A204.1 (cell line): ENCODE measurements at regions not wholly inside any gene's neighbourhood (a gene's known extent, or its start where the extent isn't known, plus 50 kb on each side); places are given as distances from the start of the nearest gene placed in this dataset.
"Not testable (repeated sequence)": the region's sequence is repeated elsewhere in the genome, so short reads cannot be mapped to it uniquely, and the experiment has no call there.

Source experiments
- FAIRE-seq: peaks from 2 replicates; lab custom pipeline; 2012; peaks lifted over from hg19 to GRCh38; lab: Jason Lieb, UNC

GRCh38 chr3:82002986-82003642, 241.7 kb upstream of the GBE1 start:
- no peak for FAIRE-seq

- FAIRE-seq: no peak
Measured at GRCh38 chr3:82002491-82002890, 241.0 kb upstream of the GBE1 start.

DNA sequence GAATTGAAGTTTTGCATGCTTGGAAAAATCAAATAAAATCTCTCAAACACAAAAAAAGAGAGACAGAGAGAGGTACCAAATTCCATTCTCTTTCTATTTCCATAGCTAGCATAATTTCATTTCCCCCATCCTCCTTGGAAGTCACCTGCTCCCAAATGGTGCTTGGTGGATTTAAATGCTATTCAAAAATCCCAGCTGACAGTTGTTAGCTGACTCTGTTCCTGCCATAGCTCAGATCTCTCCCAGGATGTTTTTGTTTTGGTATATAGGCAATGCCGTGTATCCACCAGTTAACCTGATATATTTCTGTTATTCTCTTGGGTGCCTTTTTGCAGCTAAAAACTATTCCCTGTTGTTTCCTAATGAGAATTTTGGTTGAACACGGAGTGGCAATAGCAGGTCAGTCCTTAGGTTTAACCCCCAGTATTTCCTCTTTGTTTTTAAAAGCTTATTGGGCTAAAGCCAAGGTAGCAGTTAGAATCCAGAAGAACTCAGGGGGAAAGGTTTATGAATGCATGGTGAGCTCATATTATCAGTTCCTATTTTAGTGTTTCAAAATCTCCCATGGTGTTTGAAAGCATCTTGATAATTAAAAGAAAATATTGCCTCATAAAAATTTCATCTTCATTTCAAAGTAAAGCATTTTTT, 240.0 kb upstream of the GBE1 start:
- no peak for FAIRE-seq

- FAIRE-seq: no peak
Measured at GRCh38 chr3:82000773-82001172, 239.3 kb upstream of the GBE1 start.

- no peak for FAIRE-seq
Measured at GRCh38 chr3:82000350-82000749, 238.9 kb upstream of the GBE1 start.

GRCh38 chr3:81998907-81999306, 237.5 kb upstream of the GBE1 start:
- no peak for FAIRE-seq

DNA sequence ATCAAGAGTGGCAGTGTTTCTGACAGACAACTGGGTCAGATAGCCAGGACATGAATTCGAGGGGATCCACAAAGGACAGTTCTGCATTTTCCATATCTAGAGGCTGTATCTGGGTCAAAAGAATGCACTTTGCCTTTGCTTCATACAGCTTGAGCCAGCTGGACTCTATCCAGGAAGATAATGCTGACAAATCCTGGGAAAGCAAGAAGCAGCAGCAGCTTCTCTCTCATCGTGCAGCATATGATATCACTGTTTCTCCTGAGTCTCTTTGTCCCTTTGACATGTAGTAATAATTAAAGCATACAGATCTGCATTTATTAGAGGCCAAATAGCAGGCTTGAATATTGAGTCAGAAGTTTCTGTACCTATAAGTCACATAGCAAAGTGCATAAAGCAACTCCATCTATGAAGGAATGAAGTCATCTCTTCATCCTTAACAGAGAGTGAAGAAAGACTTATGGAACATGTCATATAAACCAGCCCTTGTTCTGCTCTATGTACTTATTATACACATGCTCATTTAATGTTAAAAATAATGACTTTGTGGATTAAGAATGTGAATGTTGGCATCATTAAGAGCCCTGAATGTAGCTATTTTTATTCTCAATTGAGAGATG, 236.8 kb upstream of the GBE1 start:
- no peak for FAIRE-seq

DNA sequence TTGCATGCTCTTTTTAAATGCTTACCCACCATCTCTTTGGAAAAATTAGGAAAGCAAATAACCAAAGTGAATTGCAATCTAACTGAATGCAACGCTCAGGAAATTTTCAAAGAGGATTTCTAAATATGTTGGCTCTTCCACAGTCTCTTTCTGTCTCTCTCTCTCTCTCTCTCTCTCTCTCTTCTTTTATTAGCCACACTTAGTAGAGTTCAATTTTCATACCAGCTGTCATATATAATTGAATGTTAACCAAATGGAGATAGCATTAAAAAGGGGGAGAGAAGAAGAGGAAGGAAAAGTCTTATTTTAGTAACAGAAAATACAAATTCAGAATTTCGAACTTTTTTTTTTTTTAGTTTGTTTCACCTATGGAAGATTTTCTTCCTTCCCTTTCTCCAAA, 235.9 kb upstream of the GBE1 start:
- no peak for FAIRE-seq

- FAIRE-seq: no peak
Measured at GRCh38 chr3:81995329-81995728, 233.9 kb upstream of the GBE1 start.

GRCh38 chr3:81989758-81990157, 228.3 kb upstream of the GBE1 start:
- FAIRE-seq: no peak

- no peak for FAIRE-seq
Measured at GRCh38 chr3:81989274-81989673, 227.8 kb upstream of the GBE1 start.

- FAIRE-seq: not testable (repeated sequence)
Measured at GRCh38 chr3:81987412-81987811, 226.0 kb upstream of the GBE1 start.

- FAIRE-seq: no peak
Measured at GRCh38 chr3:81985996-81986723, 224.7 kb upstream of the GBE1 start.

DNA sequence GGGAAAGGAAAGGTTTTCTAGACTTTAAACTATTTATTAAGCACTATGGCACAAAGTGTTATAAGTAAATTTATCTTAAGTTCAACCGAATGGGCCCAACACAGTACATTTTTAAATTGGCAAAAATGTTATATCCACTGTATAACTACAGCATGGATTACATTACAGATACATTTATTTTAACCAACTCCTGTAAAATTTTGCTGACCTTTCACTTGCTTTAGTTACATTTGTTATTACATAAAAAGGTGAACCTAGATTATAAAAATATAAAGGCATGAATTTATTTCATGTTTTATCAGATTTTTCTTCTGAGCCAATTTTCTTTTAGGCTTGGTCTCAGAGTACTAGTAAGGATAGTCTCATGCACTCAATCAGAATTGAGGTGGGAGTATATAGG, 221.9 kb upstream of the GBE1 start:
- FAIRE-seq: no peak

DNA sequence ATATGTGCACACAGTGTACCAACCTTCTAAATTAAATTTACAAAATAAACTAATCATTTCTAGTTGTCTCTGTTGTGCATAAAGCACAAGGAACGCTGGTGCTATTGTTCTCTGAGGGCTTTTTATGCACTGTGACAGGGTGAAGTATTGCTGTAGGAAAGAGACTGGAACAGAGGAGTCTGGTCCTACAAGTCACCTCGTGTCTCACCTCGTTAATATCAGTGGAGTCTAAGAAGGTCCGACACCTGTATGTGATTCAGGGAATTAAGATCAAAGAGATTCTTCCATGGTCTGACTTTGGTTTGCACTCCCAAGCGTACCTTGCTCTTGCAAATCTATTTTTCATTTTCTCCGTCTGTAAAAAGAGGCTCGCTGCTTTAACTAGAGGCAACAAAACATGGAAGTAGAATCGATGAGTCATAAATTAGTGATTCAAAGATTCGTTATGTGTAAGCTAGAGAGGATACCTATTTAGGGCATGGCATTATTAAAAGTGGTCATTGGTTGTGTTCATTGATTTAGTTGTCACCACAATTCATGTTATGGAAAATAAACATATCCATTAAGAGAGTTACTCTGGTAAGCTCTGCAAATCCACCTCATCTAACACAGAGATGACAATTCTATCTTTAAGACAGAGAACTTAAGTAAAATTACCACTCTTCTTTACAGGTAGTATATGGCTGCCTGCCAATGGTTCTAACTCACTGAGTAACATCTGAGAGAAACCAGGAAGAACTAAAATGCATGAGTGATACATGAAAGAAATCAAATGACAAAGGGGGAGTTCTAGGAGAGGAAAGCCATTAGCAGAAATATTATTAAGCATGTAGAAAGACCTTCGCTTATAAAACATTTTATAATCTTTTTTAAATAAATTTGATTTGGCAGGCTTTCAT, 219.4 kb upstream of the GBE1 start:
- no peak for FAIRE-seq

DNA sequence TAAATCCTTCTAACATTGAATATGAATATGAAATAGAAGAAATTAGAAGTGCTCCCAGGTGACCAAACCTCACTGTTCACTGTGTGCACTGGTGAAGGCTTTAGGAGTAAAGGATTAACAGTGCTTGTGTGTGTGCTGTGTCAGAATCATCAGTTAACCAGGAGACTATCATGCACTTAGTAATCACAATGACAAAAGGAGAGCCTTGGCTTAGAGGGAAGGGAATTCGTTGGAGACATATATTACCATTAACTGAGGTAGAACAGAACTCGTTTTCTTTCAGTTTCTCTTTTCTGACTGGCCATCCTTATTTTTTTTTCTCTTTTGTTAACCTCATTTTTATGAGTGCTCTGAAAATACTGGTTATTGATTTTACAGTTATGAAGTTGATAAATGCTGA, 213.3 kb upstream of the GBE1 start:
- FAIRE-seq: no peak

GRCh38 chr3:81968658-81969057, 207.2 kb upstream of the GBE1 start:
- FAIRE-seq: no peak

GRCh38 chr3:81967393-81967792, 205.9 kb upstream of the GBE1 start:
- no peak for FAIRE-seq

GRCh38 chr3:81965696-81966095, 204.3 kb upstream of the GBE1 start:
- no peak for FAIRE-seq

DNA sequence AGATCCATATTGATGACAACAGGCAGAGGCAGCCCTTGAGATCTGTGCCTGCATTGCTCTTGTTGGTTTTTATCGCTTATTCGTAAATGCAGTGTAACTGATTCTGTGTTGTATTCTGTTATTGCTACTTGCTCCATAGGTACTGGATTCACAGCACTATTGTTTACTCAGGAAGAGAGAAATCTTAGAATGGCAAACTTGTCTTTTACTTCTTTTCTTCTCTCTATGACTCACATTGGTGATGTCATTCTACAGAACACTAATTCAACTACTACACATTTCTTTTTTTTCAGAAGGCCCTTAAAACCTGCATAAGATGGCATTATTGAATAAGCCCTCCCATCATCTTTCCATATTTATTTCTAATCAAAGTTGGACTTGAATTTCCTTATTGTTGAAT, 201.0 kb upstream of the GBE1 start:
- FAIRE-seq: no peak

- FAIRE-seq: no peak
Measured at GRCh38 chr3:81958972-81959640, 197.7 kb upstream of the GBE1 start.

GRCh38 chr3:81955878-81956277, 194.4 kb upstream of the GBE1 start:
- FAIRE-seq: no peak
